ENCODE measurements at regions not wholly inside any gene's neighbourhood (a gene's known extent, or its start where the extent isn't known, plus 50 kb on each side); places are given as distances from the start of the nearest gene placed in this dataset.

DNA sequence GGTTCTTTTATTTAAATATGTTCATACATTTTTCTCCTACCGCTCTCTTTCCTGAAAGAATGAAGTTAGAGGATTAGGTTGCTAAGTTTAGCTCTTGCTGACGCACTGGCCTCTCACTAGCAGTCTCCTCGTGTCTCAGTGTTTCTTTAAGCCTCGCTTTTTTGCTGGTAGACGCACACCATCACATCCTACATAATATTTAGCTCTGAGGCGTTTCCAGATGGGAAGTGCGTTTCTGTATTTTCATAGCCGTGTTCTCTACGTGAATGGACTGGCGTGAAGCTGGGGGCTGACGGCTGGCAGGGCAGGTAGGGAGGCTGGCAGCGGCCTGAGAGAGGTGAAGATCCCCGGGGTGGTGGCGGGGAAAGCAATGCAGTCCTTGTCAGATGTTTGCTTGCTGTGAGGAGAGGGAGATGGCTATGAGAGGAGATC, 79.2 kb upstream of the SPRY4 start:
- POLR2A ChIA-PET: no interaction called here
- TF ChIP-seq, protein P1, sequence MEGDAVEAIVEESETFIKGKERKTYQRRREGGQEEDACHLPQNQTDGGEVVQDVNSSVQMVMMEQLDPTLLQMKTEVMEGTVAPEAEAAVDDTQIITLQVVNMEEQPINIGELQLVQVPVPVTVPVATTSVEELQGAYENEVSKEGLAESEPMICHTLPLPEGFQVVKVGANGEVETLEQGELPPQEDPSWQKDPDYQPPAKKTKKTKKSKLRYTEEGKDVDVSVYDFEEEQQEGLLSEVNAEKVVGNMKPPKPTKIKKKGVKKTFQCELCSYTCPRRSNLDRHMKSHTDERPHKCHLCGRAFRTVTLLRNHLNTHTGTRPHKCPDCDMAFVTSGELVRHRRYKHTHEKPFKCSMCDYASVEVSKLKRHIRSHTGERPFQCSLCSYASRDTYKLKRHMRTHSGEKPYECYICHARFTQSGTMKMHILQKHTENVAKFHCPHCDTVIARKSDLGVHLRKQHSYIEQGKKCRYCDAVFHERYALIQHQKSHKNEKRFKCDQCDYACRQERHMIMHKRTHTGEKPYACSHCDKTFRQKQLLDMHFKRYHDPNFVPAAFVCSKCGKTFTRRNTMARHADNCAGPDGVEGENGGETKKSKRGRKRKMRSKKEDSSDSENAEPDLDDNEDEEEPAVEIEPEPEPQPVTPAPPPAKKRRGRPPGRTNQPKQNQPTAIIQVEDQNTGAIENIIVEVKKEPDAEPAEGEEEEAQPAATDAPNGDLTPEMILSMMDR (IDR thresholded peaks at IDR 0.05): no peak
- no peak for TF ChIP-seq EZH2 (IDR thresholded peaks at IDR 0.05; ENCODE audit: borderline replicate concordance, insufficient read depth, low read depth, low read length, poor library complexity, severe bottlenecking)
- WGBS (ENCODE audit: insufficient coverage): 96% methylated on average over 10 of the region's 14 CpGs
- H3K4me3 ChIP-seq (ENCODE audit: control extremely low read depth in 1 of 5, extremely low read depth in 1 of 5, insufficient read depth in 1 of 5, low read depth in 2 of 5, low read length in 4 of 5): no peak overlapping the region
- no peak for DNase-seq
- intact Hi-C loops (cut with micrococcal nuclease): no loop called here
- H3K4me1 Mint-ChIP-seq: peaks cover 23% of the 10 kb centered on the region
- no peaks in the 10 kb centered on the region for H3K9me3 Mint-ChIP-seq (ENCODE audit: insufficient read depth)
- H3K4me2 ChIP-seq (replicated peaks; ENCODE audit: low read depth, low read length, poor library complexity, severe bottlenecking): no peak overlapping the region
- H3K27me3 ChIP-seq (replicated peaks in 1 of 4; ENCODE audit: control extremely low read depth in 1 of 4, control insufficient read depth in 3 of 4, insufficient read depth in 4 of 4, low read length in 3 of 4): no peaks in the 10 kb centered on the region
- H3K79me2 ChIP-seq (ENCODE audit: control insufficient read depth, insufficient read depth, low read length): no peaks in the 10 kb centered on the region
- H2AFZ ChIP-seq (ENCODE audit: insufficient read depth, low read depth, low read length, poor library complexity, severe bottlenecking): no peak overlapping the region
- no peak overlapping the region for H3K27ac Mint-ChIP-seq
- H3K27me3 Mint-ChIP-seq: peaks cover 14% of the 10 kb centered on the region
- no peaks in the 10 kb centered on the region for H3K36me3 ChIP-seq (replicated peaks in 1 of 2; ENCODE audit: control extremely low read depth in 1 of 2, control insufficient read depth in 1 of 2, extremely low read depth in 1 of 2, insufficient read depth in 2 of 2, low read length in 1 of 2)
- no peak overlapping the region for H3K9ac ChIP-seq (ENCODE audit: low read length)
- peaks cover 7 to 15% of the 10 kb centered on the region in 2 donors for H3K4me1 ChIP-seq (ENCODE audit: control insufficient read depth in 2 of 2, insufficient read depth in 2 of 2, low read length in 2 of 2)
- no peak overlapping the region for H3K4me3 Mint-ChIP-seq
- no peak for ATAC-seq (ENCODE audit: low read depth)
- CTCF ChIA-PET: no interaction called here
- H3K27ac ChIP-seq (ENCODE audit: low read length in 2 of 2): no peak overlapping the region
- H3K9me3 ChIP-seq (ENCODE audit: control extremely low read depth in 1 of 3, control insufficient read depth in 2 of 3, insufficient read depth in 1 of 3, low read length in 2 of 3): peaks cover 0 to 6% (median 0%) of the 10 kb centered on the region in 3 donors
- H4K20me1 ChIP-seq (ENCODE audit: control insufficient read depth, insufficient read depth, low read length, poor library complexity, severe bottlenecking): no peaks in the 10 kb centered on the region

DNA sequence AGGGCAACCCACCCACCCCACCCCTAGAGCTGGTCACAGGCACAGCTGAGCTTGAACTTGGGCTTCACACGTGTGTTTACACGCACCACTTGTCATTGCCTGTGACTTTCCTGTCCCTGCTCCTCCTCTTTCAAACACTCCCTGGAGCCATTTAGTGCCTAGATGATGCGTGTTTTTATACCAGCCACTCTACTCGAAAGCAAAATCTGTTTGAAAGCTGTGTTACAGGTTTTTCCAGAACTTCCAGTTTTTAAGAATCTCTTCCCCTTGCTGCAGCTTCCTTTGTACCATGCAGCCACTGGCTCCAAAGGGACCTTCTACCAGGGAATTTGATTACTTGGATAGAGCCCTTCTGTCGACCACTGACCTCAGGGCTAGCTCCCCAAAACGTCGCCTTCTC, 78.8 kb upstream of the SPRY4 start:
- no peak overlapping the region for H2AFZ ChIP-seq (ENCODE audit: insufficient read depth, low read depth, low read length, poor library complexity, severe bottlenecking)
- Mint-ChIP-seq H3K9me3 (ENCODE audit: insufficient read depth) (no peaks in the 10 kb centered on the region), H3K4me3 (no peak overlapping the region), H3K27ac (no peak overlapping the region), H3K27me3 (peaks cover 14% of the 10 kb centered on the region), H3K4me1 (peaks cover 23% of the 10 kb centered on the region)
- WGBS (ENCODE audit: insufficient coverage): 56% methylated on average over 4 of the region's 7 CpGs
- H3K36me3 ChIP-seq (replicated peaks in 1 of 2; ENCODE audit: control extremely low read depth in 1 of 2, control insufficient read depth in 1 of 2, extremely low read depth in 1 of 2, insufficient read depth in 2 of 2, low read length in 1 of 2): no peaks in the 10 kb centered on the region
- DNase-seq: no peak
- POLR2A ChIA-PET: no interaction called here
- peaks cover 7 to 15% of the 10 kb centered on the region in 2 donors for H3K4me1 ChIP-seq (ENCODE audit: control insufficient read depth in 2 of 2, insufficient read depth in 2 of 2, low read length in 2 of 2)
- H3K4me3 ChIP-seq (ENCODE audit: control extremely low read depth in 1 of 5, extremely low read depth in 1 of 5, insufficient read depth in 1 of 5, low read depth in 2 of 5, low read length in 4 of 5): no peak overlapping the region
- H3K9ac ChIP-seq (ENCODE audit: low read length): no peak overlapping the region
- no peak overlapping the region for H3K4me2 ChIP-seq (replicated peaks; ENCODE audit: low read depth, low read length, poor library complexity, severe bottlenecking)
- no peaks in the 10 kb centered on the region for H3K27me3 ChIP-seq (replicated peaks in 1 of 4; ENCODE audit: control extremely low read depth in 1 of 4, control insufficient read depth in 3 of 4, insufficient read depth in 4 of 4, low read length in 3 of 4)
- H3K27ac ChIP-seq (ENCODE audit: low read length in 2 of 2): no peak overlapping the region
- no peak for ATAC-seq (ENCODE audit: low read depth)
- H3K9me3 ChIP-seq (ENCODE audit: control extremely low read depth in 1 of 3, control insufficient read depth in 2 of 3, insufficient read depth in 1 of 3, low read length in 2 of 3): peaks cover 0 to 6% (median 0%) of the 10 kb centered on the region in 3 donors
- TF ChIP-seq, protein P1 (IDR thresholded peaks at IDR 0.05): no peak
- no peak for TF ChIP-seq EZH2 (IDR thresholded peaks at IDR 0.05; ENCODE audit: borderline replicate concordance, insufficient read depth, low read depth, low read length, poor library complexity, severe bottlenecking)
- intact Hi-C loops (cut with micrococcal nuclease): no loop called here
- CTCF ChIA-PET: no interaction called here
- H3K79me2 ChIP-seq (ENCODE audit: control insufficient read depth, insufficient read depth, low read length): no peaks in the 10 kb centered on the region
- H4K20me1 ChIP-seq (ENCODE audit: control insufficient read depth, insufficient read depth, low read length, poor library complexity, severe bottlenecking): no peaks in the 10 kb centered on the region
